Retinal pigment epithelial cell (primary cell): ENCODE measurements at regions not wholly inside any gene's neighbourhood (a gene's known extent, or its start where the extent isn't known, plus 50 kb on each side); places are given as distances from the start of the nearest gene placed in this dataset.

Experiments used
- DNase-seq: peaks from one replicate; pipeline ENCODE4 v3.0.0-alpha.2; 2010; ENCODE audit warnings: low read depth
- H3K4me3 ChIP-seq: 2 replicates; pipeline ENCODE4 v1.5.1; 2011; ENCODE audit warnings: mild to moderate bottlenecking, low read length, control low read depth, moderate library complexity
- TF ChIP-seq, protein P1 (sequence below): conservative IDR thresholded peaks from 2 replicates; pipeline ENCODE4 v1.5.1; 2011; ENCODE audit warnings: low read depth, low read length, control low read depth, inconsistent platforms

DNA sequence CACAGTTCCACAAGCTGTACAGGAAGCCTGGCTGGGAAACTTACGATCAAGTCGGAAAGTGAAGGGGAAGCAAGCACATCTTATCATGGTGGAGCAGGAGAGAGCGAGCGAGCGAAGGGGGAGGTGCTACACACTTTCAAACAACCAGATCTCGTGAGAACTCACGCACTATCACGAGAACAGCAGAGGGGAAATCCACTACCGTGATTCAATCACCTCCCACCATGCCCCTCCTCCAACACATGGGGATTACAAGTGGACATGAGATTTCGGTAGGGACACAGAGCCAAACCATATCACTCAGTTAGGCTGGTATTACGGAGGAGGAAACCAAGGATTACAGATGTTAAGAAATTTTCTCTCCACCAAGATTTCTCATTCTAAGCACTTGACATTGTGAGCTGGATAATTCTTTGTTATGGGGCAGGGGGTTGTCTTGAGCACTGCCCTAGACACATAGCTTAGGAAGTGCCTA is 262.0 kb upstream of the G2E3 start:
- no peak for DNase-seq
- H3K4me3 ChIP-seq = no peak overlapping the region
- TF ChIP-seq, protein P1, sequence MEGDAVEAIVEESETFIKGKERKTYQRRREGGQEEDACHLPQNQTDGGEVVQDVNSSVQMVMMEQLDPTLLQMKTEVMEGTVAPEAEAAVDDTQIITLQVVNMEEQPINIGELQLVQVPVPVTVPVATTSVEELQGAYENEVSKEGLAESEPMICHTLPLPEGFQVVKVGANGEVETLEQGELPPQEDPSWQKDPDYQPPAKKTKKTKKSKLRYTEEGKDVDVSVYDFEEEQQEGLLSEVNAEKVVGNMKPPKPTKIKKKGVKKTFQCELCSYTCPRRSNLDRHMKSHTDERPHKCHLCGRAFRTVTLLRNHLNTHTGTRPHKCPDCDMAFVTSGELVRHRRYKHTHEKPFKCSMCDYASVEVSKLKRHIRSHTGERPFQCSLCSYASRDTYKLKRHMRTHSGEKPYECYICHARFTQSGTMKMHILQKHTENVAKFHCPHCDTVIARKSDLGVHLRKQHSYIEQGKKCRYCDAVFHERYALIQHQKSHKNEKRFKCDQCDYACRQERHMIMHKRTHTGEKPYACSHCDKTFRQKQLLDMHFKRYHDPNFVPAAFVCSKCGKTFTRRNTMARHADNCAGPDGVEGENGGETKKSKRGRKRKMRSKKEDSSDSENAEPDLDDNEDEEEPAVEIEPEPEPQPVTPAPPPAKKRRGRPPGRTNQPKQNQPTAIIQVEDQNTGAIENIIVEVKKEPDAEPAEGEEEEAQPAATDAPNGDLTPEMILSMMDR = no peak

DNA sequence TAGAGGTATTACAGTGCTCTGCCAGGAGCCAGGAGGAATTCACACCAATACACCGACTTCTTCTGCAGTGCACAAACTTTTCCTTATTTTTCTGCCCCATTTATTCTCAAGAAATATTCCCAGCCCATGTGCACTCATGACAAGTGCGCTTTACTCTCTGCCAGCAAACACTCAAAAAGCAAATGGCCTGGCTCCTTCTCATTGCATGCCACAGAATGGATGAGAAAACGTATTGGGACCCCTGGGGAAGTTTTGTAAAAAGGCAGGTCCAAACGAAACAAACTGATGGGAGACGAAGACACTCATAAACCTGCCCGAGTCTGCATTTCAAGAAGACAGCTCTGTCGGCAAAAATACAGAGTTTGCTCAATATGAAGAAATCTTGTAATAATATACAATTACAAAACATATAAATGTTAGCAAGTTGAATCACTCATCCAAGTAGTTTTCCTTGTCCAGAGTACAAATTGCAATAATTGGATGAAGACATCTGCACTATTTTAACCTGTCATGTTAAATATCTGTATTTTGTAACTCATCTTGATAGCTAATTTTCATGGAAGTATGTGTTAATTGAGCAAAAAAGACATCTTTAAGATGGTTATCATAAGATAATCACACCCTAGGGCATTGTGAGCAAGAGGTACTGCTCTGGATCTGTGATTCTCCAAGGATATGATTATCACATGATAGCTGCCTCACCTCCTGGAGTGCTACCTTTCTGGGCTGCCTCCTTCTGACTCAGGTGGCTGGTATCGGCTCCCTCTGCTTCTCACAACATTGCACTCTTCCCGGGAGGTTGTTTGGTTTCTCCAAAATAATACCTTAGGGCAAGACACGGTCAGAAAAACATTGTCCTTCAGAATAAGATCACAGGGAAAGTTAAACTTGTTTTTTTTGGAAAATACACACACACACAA is 260.8 kb upstream of the G2E3 start:
- no peak overlapping the region for H3K4me3 ChIP-seq
- DNase-seq = no peak
- TF ChIP-seq, protein P1 = no peak

DNA sequence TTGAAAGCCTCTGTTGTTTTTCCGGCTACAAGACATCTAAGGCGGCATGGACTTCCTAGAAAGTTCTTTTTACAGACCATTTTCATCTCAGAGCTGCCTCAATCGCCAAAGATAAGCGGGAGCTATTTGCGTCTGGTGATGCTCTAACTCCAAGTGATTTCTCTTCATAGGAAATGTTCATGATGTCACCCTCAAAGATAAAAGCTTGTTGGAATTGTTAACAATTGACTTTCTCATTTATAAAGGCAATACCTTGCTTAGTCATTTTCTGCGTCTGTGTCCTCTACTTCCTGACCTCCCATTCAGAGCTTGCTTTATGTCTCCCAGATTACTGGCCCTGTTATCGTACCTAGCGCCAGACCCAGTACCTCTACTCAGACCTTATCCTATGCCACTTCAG is 259.0 kb upstream of the G2E3 start:
- no peak for DNase-seq
- TF ChIP-seq, protein P1 = no peak
- no peak overlapping the region for H3K4me3 ChIP-seq

DNA sequence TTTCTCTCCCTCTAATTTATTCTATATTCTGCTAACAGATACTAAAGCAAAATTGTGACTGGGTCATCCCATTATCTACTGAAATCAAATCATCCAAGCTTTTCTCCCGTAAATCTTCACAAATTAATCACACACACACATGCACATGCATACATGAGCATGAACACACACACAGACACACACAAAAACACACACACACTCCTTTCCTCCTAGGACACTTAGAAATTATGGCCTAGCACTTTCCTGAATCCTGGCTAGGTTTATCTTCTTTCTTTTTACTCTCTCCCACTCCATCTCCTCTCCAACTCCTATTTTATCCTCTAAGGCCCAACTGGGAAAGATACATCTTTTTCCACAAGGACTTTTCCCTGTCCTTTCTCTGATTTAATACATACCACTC is 255.6 kb upstream of the G2E3 start:
- TF ChIP-seq, protein P1 = no peak
- DNase-seq = no peak
- no peak overlapping the region for H3K4me3 ChIP-seq

DNA sequence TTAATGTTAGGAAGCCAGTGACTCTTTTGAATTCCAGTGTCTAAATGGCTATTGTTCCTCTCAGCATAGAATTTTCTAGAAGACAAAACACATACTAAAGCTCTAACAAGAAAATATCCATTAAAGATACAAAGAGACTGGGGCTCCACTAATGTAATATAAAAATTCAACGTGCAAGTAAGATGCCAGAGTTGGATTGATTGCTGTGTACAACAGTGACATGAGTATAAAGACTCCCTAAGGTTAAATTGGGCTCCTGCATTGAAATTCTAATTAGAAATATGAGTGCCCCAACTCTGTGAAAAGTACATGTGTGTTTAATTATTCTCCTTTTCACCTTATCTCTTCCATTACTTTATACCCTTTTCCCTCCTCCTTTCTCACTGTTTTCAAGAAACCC is 253.6 kb upstream of the G2E3 start:
- H3K4me3 ChIP-seq = no peak overlapping the region
- TF ChIP-seq, protein P1 = no peak
- DNase-seq = no peak

DNA sequence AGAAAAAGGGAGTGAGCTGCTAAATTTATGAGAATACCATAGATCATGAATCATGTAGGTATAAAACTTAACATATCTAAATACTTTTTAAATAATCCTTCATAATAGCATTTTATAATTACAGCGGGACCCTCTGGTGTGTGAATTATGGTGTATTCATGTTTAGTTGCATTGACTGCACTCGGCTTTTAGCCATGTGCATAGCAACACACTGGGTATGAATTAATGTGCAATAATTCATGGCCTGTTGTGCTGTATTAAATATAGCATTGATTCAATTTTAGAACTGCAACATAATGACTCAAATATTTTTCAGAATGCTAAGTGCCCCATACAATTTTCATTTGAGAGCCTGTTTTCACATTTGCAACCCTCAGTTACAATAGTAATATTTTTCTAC is 249.6 kb upstream of the G2E3 start:
- DNase-seq = no peak
- TF ChIP-seq, protein P1 = no peak
- H3K4me3 ChIP-seq = no peak overlapping the region

DNA sequence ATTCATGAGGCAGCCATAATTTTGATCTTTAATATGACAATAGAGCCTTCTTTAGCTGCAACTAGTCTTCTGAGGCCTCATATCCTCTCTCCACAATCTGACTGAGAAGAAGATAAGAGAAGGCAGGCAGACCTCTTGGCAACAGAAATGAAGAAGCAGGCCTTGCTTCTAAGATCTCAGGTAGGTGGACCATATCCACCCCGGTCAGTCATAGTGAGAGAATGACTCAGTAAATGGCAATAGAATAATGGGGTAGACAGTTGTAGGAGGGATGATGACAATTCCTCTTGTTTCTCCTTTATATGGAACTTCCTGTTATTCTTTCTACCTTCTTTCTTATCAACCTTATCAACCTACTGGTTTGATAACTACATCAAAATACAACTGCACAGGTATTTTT is 246.7 kb upstream of the G2E3 start:
- no peak for DNase-seq
- H3K4me3 ChIP-seq = no peak overlapping the region
- TF ChIP-seq, protein P1 = no peak
